ENCODE measurements at regions not wholly inside any gene's neighbourhood (a gene's known extent, or its start where the extent isn't known, plus 50 kb on each side); places are given as distances from the start of the nearest gene placed in this dataset.

GRCh38 chr3:187982142-187982541 is 171.8 kb upstream of the LPP start:
- DNase-seq (ENCODE audit: low read depth) = no peak
- CTCF ChIA-PET = interaction anchor here (0.6 to 1.4 kb wide), 3 partner anchors 11 to 234 kb away, joined by 3 to 4 read pairs (median 3); no protein-coding TSS in a partner anchor
- POLR2A ChIA-PET = no interaction called here
- Histone ChIP-seq H3K27me3 (ENCODE audit: control insufficient read depth, insufficient read depth, low read length) (no peaks in the 10 kb centered on the region), H3K36me3 (ENCODE audit: control insufficient read depth, insufficient read depth, low read length) (no peaks in the 10 kb centered on the region), H3K4me3 (ENCODE audit: low read depth, low read length) (no peak overlapping the region)
- no peak for TF ChIP-seq CTCF (IDR thresholded peaks at IDR 0.05; ENCODE audit: insufficient read depth, low read depth, low read length)

- CTCF ChIA-PET = interaction anchor here (1.2 kb wide), 1 partner anchor 9 kb away, joined by 3 read pairs; no protein-coding TSS in a partner anchor
- POLR2A ChIA-PET = no interaction called here
- H3K4me3 ChIP-seq (ENCODE audit: low read depth, low read length) = no peak overlapping the region
- no peak for DNase-seq (ENCODE audit: low read depth)
- no peaks in the 10 kb centered on the region for H3K27me3 ChIP-seq (ENCODE audit: control insufficient read depth, insufficient read depth, low read length)
- TF ChIP-seq CTCF (IDR thresholded peaks at IDR 0.05; ENCODE audit: insufficient read depth, low read depth, low read length) = no peak
- no peaks in the 10 kb centered on the region for H3K36me3 ChIP-seq (ENCODE audit: control insufficient read depth, insufficient read depth, low read length)
These were observed 170.4 kb upstream of the LPP start for GRCh38 chr3:187983484-187984124.

GRCh38 chr3:187985647-187986046 is 168.3 kb upstream of the LPP start:
- Histone ChIP-seq H3K27me3 (ENCODE audit: control insufficient read depth, insufficient read depth, low read length) (no peaks in the 10 kb centered on the region), H3K36me3 (ENCODE audit: control insufficient read depth, insufficient read depth, low read length) (no peaks in the 10 kb centered on the region), H3K4me3 (ENCODE audit: low read depth, low read length) (no peak overlapping the region)
- TF ChIP-seq CTCF (IDR thresholded peaks at IDR 0.05; ENCODE audit: insufficient read depth, low read depth, low read length) = no peak
- no peak for DNase-seq (ENCODE audit: low read depth)
- ChIA-PET POLR2A (no interaction called here), CTCF (interaction anchor here (0.9 to 1.2 kb wide), 3 partner anchors 10 to 245 kb away, joined by 3 read pairs; no protein-coding TSS in a partner anchor)

GRCh38 chr3:187986514-187986934 is 167.4 kb upstream of the LPP start:
- ChIA-PET POLR2A (no interaction called here), CTCF (interaction anchor here (0.9 to 1.2 kb wide), 2 partner anchors 11 to 245 kb away, joined by 3 read pairs; no protein-coding TSS in a partner anchor)

GRCh38 chr3:187987187-187987586 is 166.8 kb upstream of the LPP start:
- H3K27me3 ChIP-seq (ENCODE audit: control insufficient read depth, insufficient read depth, low read length) = no peaks in the 10 kb centered on the region
- H3K4me3 ChIP-seq (ENCODE audit: low read depth, low read length) = no peak overlapping the region
- ChIA-PET POLR2A (no interaction called here), CTCF (no interaction called here)
- no peak for TF ChIP-seq CTCF (IDR thresholded peaks at IDR 0.05; ENCODE audit: insufficient read depth, low read depth, low read length)
- H3K36me3 ChIP-seq (ENCODE audit: control insufficient read depth, insufficient read depth, low read length) = no peaks in the 10 kb centered on the region
- no peak for DNase-seq (ENCODE audit: low read depth)

More at GRCh38 chr3:187986514-187986934, 167.4 kb upstream of the LPP start:
- H3K27me3 ChIP-seq (ENCODE audit: control insufficient read depth, insufficient read depth, low read length) = no peaks in the 10 kb centered on the region
- H3K36me3 ChIP-seq (ENCODE audit: control insufficient read depth, insufficient read depth, low read length) = no peaks in the 10 kb centered on the region
- peak; percentile 63 for DNase-seq (ENCODE audit: low read depth)
- peak; percentile 15; the same call in 1 of the 2 replicates for TF ChIP-seq CTCF (IDR thresholded peaks at IDR 0.05; ENCODE audit: insufficient read depth, low read depth, low read length)
- H3K4me3 ChIP-seq (ENCODE audit: low read depth, low read length) = no peak overlapping the region

Measured in BJ (cell line).